Vagina (tissue), 2 donors: ENCODE measurements at regions not wholly inside any gene's neighbourhood (a gene's known extent, or its start where the extent isn't known, plus 50 kb on each side); places are given as distances from the start of the nearest gene placed in this dataset.

Experiments
- POLR2AphosphoS5 ChIP-seq, 2 donors: sonication (generic); formaldehyde crosslinking; IDR thresholded peaks; one replicate each; pipeline ENCODE4 v1.9.0; 2017; ENCODE audit warnings: antibody characterized with exemption in 2 of 2, mild to moderate bottlenecking in 2 of 2, low read depth in 1 of 2; ENCODE audit not compliant: insufficient read depth in 1 of 2
- TF ChIP-seq, protein P1 (sequence below), 3 experiments: fragments of 450-650 bp in 2 of 3; fragments of 200-600 bp in 1 of 3; sonication (generic) in 1 of 3; IDR thresholded peaks; one replicate each; pipeline ENCODE4 v1.5.1; 2017 to 2019; ENCODE audit warnings: antibody characterized with exemption in 3 of 3, mild to moderate bottlenecking in 2 of 3, moderate library complexity in 2 of 3

DNA sequence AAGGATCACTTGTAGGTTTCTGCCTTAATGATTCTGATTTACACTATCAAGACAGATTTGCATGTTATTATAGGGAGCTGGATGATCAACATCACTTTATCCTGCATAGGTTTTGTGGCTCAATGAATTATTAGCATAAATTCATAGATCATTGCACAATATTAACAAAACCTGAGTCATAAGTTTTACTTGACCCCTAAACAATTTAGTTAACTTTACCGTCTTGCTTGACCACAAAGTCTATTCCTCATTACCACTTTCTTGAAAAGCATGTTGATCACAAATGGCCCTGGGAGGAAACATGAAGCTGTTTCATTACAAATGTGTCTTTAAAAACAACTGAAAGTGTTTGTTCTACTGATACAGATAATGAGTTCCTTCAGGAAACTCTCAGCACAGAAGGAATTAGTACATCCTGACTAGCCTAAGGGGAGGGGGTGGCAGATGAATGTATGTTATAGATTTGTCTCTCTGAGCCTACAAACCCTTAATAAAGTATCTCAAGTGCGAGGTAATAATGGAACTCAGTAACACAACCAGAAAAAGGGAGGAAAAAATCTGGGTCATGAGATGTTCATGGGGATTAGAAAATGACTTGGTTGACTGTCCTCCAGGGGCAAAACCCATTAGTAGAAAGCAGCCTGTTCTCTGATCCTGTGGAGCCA, 303.4 kb downstream of the PIK3C3 start:
- TF ChIP-seq, protein P1, sequence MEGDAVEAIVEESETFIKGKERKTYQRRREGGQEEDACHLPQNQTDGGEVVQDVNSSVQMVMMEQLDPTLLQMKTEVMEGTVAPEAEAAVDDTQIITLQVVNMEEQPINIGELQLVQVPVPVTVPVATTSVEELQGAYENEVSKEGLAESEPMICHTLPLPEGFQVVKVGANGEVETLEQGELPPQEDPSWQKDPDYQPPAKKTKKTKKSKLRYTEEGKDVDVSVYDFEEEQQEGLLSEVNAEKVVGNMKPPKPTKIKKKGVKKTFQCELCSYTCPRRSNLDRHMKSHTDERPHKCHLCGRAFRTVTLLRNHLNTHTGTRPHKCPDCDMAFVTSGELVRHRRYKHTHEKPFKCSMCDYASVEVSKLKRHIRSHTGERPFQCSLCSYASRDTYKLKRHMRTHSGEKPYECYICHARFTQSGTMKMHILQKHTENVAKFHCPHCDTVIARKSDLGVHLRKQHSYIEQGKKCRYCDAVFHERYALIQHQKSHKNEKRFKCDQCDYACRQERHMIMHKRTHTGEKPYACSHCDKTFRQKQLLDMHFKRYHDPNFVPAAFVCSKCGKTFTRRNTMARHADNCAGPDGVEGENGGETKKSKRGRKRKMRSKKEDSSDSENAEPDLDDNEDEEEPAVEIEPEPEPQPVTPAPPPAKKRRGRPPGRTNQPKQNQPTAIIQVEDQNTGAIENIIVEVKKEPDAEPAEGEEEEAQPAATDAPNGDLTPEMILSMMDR (IDR thresholded peaks at IDR 0.05) = no peak
- no peak for TF ChIP-seq POLR2AphosphoS5 (IDR thresholded peaks at IDR 0.05; ENCODE audit: insufficient read depth in 1 of 2, low read depth in 1 of 2)
